ENCODE measurements at regions not wholly inside any gene's neighbourhood (a gene's known extent, or its start where the extent isn't known, plus 50 kb on each side); places are given as distances from the start of the nearest gene placed in this dataset. TPM values are rescaled to one million over a fixed set of nuclear protein-coding genes. Genes with fewer than 3 reads are reported as not detected.

DNA sequence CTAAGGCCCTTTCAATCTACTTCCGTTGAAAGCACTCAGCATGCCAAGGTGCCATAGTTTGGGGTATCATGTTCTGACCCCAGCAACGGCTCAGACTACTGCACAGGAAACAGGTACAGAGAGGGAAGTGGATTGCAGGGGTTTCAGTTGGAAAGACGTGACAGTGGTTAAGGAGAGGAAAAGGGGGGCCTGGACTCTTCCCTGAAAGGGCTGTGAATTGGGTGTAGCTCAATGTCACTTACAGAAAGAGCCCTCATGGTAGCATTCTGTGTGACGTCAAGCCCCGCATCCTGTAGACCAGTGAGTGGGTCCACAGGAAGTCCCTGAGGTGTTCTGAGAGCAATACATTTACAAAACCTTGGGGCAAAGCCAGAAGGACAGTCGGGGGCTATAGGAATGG is 121.5 kb upstream of the GYPC start:
- no peak for DNase-seq (ENCODE audit: low read depth)

DNA sequence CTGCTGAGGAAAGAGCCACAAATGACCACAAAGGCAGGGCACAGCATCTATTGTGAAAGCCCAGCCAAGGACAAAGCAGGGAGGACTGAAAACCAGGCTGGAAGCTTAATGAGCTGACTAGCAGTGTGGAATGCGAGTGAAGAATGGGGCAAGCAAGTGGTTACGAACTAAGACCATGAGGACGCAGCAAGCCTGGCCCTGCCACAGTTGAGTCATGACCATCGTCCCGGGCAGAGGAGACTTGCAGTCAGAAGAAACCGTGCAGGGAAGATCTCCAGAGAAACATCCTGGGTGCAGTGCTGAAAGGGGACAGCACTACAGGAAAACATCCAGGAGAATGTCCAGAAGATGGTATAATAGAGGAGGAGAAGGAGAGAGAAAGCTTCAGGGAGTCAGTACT is 120.5 kb upstream of the GYPC start:
- DNase-seq (ENCODE audit: low read depth) = no peak

DNA sequence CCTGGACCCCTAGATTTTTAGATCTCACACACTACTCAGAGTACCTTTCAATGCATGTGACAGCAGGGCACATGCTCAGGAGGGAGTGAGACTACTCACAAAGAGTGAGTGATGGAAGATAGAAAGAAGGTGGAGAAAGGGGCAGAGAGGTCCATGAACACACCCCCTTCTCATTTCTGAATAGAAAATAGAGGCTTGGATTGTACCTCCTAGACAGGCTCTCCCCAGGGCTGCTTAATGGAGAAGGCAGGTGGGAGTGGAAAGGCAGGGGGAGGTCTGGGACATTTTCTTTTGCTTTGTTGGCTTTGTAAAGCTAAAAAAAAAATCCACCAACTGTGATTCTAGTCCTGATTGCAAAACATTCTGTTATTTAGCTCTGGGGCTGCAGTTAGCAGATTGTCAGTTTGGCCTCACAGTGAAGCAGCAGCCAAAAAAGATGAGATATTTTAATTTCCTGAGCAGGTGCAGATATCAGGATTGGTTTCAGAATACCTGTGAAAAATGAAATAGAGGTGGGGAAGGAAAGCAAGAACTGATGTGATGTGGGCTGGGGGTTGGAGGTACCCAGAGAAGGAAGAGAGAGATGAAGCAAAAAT is 119.3 kb upstream of the GYPC start:
- DNase-seq (ENCODE audit: low read depth) = no peak

DNA sequence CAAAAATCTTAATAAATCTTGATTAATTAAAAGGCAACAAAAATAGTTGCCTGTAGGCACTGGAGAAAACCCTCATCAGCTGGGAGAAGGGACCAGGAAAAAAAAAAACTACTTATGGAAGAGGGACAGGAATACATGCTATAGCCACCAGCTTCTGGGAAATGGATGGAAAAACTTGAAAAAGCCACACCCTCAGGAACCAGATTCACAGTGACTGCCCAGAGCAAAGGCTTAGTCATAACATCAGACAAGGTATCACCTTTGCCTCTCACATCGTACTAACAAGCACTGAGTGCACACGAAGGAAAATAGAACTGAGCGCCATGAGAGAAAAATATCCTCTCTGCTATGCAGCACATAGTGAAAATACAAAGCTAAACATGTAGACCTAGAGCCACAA is 116.9 kb upstream of the GYPC start:
- DNase-seq (ENCODE audit: low read depth) = no peak

DNA sequence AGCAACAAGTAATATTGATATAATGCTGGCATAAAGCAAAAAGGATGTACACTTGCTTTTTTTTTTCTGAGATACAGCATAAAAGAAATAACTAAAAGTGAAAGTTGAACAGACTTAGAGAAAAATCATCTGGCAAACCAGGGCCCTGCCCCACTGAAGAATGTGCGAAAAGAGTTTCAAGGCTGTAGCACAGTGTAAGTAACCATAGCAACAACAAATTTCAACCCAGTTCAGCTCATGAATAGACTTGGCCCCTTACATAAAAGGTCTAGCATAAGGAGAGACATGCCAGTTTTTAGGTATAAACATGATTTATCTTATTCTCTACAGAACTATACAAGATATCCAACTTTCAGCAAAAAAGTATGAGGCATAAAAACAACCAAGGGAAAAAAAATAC is 113.7 kb upstream of the GYPC start:
- DNase-seq (ENCODE audit: low read depth) = no peak

DNA sequence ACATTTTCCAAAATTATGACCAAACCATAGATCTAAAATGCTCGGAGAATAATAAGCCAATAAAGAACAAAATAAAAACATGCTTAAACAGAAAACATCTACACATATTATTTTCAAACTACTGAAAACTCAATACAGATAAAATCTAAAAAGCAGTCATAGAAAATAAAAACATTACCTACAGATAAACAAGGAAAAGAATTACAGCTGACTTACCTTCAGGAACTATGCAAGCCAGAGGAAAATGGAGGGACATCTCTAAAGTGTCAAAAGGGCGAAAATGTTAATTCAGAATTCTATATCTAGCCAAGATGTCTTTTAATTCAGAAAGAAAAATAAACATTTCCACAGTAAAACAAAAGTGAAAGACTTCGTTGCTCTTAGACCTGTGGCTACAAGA is 112.9 kb upstream of the GYPC start:
- no peak for DNase-seq (ENCODE audit: low read depth)

DNA sequence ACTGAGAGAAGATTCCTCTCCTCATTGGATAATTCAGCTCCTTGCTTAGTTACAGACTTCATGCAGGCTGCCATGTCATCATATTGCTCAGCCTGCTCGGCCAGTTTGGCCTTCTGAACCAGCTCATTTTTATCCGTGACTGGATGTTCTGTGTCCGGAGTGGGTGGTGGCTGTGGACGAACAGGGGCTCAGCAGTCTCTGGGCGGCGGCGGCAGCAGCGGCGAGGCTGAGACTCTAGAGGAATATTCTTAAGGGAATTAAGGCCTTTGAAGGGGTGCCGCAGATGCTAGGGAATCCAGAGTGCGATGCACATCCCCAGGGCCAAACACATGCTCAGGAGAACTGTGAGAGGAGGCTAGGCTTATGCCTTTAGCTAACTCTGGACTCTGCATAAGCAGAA is 97.9 kb upstream of the GYPC start:
- DNase-seq (ENCODE audit: low read depth) = no peak

DNA sequence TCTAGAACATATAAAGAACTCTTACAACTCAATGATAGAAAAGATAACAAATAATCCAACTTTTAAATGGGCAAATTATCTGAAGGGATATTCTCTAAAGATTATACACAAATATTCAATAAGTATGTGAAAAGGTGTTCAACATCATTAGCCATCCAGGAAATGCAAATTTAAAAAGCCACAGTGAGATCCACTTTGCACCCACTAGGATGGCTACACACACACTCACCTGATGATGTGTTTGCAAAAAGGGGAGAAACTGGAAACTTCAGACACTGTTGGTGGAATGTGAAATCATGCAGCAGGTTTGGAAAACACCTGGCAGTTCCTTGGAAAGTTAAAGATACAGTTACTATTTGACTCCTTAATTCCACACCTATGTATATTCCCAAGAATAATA is 87.2 kb upstream of the GYPC start:
- DNase-seq (ENCODE audit: low read depth) = no peak

DNA sequence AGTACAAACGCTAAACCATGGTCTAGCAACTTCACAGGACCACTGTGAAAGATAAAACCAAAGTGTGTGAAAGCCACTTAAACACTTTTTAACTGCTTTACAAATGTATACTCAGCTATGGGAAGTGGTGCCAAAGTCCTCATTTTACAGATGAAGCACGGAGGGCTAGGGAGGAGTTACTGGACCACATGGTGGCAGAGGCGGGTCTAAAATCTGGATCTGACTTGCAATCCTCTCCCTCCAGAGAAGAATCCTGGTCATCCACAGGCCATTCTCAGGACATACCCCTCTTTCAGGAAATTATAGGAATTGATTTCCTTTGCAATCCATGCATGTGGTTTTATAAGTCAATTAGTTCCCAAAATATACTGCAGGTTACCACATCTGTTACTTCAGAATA is 84.6 kb upstream of the GYPC start:
- DNase-seq (ENCODE audit: low read depth) = no peak

DNA sequence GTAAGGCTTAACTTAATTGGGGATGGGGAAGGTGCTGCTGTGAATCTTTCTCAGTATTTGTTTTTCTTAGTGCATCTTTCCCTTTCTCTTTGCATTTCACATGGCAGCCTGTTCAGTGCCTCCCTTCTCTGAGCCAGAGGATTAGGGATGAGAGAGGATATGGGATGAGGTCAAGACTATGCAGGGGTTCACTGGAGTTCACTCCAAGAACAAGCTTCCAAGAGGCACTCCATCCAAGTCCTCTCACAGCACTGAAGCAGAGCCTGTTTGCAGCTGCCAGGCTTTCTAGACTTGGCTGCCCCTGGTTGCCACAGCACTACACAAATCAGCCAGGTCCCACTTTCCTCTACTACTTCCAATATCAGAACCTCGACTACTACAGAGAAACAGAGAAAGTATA is 80.3 kb upstream of the GYPC start:
- no peak for DNase-seq (ENCODE audit: low read depth)

DNA sequence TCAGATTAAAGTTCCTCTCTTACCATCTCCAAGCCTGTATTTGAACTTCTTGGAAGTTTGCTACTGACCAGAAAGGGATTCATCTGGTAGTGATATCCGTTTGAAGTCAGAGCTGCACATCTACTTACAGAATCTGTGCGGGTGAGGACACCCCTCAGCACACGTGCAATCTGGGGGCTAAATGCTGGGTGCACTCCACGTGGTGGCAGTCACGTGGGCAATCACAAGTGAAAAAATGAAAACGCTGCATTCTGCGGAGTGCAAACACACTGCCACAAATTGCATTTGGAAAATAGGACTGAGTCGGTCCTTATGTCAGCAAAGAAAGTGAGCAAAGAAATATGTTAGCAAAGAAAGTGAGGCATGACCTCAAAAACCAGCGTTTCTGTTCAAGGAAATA is 76.1 kb upstream of the GYPC start:
- DNase-seq (ENCODE audit: low read depth) = no peak

DNA sequence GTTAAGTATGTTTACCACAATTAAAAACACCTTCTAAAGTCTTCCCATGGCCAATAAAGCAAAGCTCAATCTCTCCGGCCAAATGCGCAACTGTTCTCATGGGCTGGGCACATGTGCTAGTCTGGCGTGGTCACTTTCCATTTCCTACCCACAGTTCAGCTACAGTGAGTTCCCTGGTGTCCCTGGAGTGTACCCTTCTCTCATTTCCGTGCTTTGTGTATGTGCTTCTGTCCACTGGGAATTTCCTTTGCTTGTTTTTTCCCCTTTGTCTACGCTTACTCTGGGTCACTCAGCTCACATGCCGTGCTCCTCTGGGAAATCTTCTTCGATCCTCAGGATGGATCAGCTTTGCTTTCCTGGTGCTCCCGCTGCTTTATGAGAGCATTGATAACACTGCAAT is 69.6 kb upstream of the GYPC start:
- no peak for DNase-seq (ENCODE audit: low read depth)

DNA sequence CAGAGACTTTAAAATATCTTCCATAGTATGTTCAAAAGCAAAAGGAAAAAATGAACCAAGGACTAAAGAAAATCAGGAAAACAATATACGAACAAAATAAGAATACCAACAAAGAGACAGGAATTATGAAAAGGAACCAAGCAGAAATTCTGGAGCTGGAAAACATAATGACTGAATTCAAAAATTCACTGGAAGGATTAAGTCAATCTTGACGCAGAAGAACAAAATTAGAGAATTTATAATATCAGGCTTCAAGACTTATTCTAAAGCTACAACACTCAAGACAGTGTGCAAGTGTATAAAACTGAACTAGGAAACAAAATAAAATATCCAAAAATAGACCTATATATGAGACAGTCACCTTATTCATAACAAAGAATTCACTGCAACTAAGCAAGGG is 56.9 kb upstream of the GYPC start:
- no peak for DNase-seq (ENCODE audit: low read depth)

DNA sequence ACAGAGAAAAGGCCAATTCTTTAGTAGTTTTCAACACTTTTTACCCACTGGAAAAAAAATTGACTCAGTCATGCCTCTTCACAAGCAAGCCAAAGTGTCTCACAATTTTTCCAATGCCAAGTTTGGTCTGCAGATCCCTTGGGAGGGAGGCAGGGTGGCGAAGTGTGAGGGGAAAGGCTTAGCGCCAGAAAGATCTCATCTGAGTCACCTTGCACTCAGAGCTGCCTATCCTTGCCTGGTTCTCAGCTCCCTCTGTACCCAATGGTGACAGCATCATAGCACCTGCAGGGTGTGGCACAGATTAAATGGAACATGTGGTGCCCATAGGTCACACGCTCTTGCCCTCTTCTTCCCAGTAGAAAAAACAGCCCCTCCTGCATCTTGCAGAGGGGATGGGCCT is 55.2 kb upstream of the GYPC start:
- DNase-seq (ENCODE audit: low read depth) = peak; percentile 13

DNA sequence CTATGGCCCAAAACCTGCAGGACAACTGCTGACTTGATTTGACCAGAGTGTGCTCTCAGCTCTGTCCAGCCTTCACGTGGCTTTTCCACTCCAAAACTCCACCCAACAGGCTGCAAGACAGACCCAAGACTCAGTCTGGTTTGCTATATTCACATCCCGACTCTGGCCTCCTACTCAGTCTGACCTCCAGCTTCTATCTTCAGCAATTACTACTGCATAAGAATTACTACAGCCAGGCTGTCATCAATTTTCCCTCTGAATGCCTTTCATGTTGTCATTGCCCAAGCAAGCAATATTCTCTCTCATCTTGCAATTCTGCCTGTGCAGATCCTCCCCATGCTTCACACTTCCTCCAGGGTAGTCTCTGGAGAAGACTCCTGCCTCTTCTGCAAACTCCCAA is 53.6 kb upstream of the GYPC start:
- DNase-seq (ENCODE audit: low read depth) = no peak

Small RNAs in the stretch of these regions (small RNA-seq; reads per million reads assigned to genes)
- not detected for gene AC097499.1
- gene RNU6-259P = not detected

All from HT1080 (cell line).